GM12892 (cell line): ENCODE measurements at regions not wholly inside any gene's neighbourhood (a gene's known extent, or its start where the extent isn't known, plus 50 kb on each side); places are given as distances from the start of the nearest gene placed in this dataset.

Experiments used
- POLR2A ChIP-seq: IDR thresholded peaks from 2 replicates; pipeline ENCODE4 v1.6.1; 2011; ENCODE audit warnings: low read depth, low read length, control low read depth
- POLR2AphosphoS5 ChIP-seq: IDR thresholded peaks from 2 replicates; pipeline ENCODE4 v1.6.1; 2011; ENCODE audit warnings: low read depth, low read length, control low read depth
- TAF1 ChIP-seq: IDR thresholded peaks from 2 replicates; pipeline ENCODE4 v1.6.1; 2011; ENCODE audit warnings: low read depth, mild to moderate bottlenecking, control low read depth, low read length, borderline replicate concordance

GRCh38 chr12:93308281-93308680 lies 69.4 kb upstream of the NUDT4 start:
- TF ChIP-seq POLR2A, result no peak
- no peak for TF ChIP-seq TAF1
- TF ChIP-seq POLR2AphosphoS5, result no peak
